NT2/D1 (cell line): ENCODE measurements at regions not wholly inside any gene's neighbourhood (a gene's known extent, or its start where the extent isn't known, plus 50 kb on each side); places are given as distances from the start of the nearest gene placed in this dataset.

Experiments used
- SUZ12 ChIP-seq: IDR thresholded peaks from 2 replicates; pipeline ENCODE4 v1.6.1; 2011; ENCODE audit not compliant: insufficient read length, insufficient read depth; ENCODE audit errors: extremely low read depth
- YY1 ChIP-seq: IDR thresholded peaks from 2 replicates; pipeline ENCODE4 v1.6.1; 2011; ENCODE audit not compliant: insufficient read length, insufficient read depth
- ZNF274 ChIP-seq: IDR thresholded peaks from 2 replicates; pipeline ENCODE4 v1.6.1; 2011; ENCODE audit warnings: mild to moderate bottlenecking, low read depth, low read length

GRCh38 chr3:80554304-80554703, 786.5 kb upstream of the ROBO1 start:
- TF ChIP-seq ZNF274: no peak
- no peak for TF ChIP-seq YY1
- no peak for TF ChIP-seq SUZ12
